HUDEP-2 (cell line): ENCODE measurements at regions not wholly inside any gene's neighbourhood (a gene's known extent, or its start where the extent isn't known, plus 50 kb on each side); places are given as distances from the start of the nearest gene placed in this dataset.
"Not testable (repeated sequence)": the region's sequence is repeated elsewhere in the genome, so short reads cannot be mapped to it uniquely, and the experiment has no call there.

Experiments
- DNase-seq, 76 experiments: peaks; one replicate each; lab custom pipeline; 2025; ENCODE audit not compliant: unreplicated experiment in 76 of 76; lab: John Stamatoyannopoulos, UW

DNA sequence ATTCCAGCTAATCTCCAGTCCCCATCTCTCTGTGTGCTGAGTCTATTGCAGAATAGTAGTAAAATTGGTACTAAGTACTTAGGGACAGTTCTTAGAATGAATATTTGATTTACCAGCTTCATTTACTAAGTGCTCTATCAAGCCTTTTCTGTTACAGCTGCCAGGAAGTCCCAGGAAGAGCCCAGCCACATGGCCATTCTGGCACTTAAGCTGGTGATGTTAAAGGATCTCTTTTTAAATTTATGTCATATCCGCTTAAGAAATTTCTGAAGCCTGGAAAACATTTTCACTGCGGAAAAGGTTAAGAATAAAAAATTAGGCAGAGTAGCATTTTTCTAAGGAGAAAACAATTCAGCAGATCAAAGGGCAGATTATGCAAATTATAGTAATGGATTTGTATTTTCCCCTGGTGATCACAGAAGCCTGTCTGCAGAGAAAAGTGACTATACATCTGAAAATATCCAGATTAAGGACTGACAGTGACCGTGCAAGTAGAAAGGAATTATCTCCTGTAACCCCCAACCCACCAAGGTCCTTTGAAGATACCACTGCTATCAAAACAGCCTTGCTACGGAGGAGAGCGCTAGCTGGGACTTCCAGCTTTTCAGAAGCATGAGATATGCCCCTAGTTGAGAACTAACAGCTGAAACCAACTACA lies 260.8 kb downstream of the SH3BP4 start:
- DNase-seq, result no peak

DNA sequence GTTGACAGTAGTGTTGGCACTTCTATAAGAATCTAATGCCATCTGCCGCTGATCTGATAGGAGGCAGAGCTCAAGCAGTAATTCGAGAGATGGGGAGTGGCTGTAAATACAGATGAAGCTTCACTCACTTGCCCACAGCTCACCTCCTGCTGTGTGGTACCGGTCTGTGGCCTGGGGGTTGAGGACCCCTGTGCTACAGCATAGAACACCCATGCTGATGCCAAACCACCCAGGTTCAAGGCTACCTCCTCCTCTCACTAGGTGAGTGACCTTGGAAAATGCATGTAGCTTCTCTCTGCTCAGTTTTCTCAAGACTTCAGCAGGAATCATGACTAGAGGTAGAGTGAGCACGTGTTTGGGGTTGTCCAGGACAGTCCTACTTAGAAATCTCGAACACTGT lies 263.4 kb downstream of the SH3BP4 start:
- no peak for DNase-seq

DNA sequence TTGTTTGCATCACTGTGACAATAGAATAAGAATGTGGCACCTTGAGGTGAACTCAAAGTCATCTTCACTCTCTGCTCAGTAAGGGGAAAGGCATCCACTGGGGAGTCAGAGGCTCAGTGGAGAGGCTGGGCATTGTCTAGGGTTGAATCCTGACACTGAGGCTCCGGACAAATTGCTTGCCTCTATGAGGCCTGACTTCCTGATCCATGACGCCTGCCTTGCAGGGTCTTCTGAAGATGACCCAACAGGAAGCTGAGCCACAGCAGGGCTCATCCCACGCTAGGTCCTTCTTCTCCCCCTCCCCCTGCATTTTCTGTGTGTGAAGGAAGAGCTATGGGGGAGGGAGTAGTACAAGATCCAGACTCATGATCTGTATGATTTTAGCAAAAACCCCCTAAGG lies 265.1 kb downstream of the SH3BP4 start:
- DNase-seq, result no peak

DNA sequence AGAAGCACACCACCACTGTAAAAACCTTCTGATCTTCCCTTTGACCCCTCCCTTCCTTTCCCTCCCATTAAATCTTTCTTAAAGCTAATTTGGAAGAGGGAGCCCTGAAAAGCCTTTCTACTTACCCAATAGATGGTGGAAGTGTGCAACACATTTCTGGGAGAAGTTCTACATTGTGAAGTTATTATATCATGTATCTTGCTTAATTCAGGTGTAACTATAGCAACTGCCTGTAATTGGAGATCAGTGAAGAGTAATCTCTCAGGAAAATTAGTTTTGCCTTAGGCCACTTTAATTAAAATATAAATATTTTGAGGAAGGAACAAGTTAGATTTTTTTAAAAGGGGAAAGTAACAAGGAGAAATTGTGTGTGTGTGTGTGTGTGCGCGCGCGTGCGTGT lies 266.0 kb downstream of the SH3BP4 start:
- no peak for DNase-seq

DNA sequence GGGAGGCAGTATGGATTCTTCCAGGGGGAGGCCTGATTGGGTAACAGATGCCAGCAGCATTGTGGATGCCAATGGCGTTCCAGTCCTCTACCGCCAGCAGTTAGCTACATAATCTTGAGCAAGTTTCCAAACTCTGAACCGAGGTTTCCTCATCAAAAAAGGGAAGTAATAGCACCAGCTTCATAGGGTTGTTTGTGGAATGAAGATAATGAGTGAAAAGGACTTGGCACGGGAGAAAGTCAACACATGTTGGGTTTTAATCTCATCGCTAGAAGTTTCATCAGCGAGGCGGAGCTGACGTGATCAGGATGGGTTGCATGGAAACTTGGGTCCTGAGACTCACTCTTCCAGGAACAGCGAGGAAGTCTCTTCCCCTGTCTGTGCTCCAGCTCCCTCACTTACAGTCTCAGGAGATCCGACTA lies 266.7 kb downstream of the SH3BP4 start:
- no peak for DNase-seq

DNA sequence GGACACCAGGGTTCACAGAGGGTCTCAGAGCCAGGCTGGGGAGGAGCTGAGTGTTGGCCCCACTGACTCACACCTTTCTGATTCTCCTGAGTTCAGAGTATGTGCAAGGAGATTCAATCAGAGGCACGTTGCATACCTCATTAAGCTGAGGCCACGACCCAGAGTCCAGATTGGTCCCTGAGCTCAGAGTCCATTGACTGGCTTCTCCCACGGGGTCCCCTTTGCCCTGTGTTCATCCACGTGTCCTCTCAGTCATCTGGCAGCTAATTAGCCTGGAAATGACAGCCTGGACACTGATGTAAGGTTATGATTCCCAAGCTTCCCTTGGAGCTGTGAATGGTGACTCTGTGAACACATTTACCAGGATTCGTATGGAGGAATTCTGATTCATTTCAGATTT lies 267.2 kb downstream of the SH3BP4 start:
- DNase-seq, result no peak

DNA sequence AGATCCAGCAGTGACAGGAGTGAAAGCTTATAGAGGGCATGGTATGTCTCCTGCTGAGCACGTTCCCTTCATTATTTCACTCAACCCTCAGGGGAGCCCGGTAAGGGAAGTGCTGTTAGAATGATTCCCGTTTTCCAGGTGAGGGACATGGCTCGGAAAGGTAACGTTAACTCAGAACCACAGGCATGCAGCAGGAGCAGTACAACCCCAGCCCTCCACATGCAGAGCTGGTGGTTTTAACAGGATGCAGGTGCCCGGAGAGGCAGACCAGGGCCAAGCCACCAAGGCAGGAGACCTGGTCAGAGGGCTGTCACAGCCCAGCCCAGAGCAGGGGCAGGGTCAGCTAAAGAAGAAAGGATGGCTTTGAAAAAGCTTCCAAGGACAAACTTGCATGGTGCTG lies 268.5 kb downstream of the SH3BP4 start:
- DNase-seq, result no peak

DNA sequence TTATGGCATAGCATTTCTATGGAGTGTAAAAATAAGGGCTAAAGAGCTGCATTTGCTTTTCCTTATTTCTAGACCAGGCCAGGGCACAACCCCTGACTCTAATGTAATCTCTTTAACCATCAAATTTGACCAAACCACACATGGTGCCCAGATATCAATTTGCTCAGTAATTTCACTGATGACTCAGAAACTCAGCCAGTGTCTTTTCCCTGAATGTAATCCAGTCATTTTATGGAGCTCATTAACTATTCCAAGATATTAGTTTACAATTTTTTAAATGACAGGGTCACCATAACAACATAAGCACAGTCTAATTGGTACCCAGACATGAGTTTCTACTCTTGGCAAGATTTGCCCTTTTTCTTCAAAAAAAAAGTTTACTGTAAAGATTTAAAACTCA lies 270.8 kb upstream of the AGAP1 start:
- no peak for DNase-seq

DNA sequence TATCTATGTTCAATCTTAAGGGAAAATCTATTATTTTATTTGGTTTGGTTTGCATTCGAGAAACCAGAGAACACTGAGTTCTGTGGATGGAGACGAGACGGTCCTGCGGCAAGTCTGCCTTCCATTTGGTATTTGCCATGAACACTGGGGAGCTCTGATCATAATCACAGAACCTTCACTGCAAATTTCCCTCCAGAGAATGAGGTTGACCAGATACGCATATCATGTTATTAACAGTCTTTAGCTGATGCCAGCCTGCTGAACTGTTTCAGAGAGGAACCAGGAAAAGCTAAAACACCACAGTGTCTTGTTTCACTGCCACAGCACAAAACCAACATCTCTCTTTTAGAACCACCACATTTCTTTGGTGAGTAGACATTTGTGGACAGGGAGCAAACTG lies 269.4 kb upstream of the AGAP1 start:
- no peak for DNase-seq

DNA sequence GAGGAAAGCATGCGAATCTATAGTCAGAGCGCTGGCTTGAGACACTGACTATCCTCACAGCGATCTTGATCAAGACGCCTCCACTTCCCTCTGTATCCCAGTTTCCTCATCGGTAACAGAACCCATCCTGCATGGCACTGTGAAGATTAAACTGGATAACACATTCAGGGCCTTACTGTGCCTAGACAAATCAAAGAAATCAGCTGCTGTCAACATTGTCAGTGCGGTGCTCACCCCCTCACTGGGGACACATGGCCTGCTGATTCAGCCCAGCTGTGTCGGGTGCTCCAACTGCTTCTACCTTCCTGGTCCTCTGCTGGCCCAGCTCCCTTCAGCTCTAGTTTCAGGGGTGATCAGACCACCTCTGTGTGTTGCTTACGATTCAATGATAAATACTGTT lies 268.6 kb upstream of the AGAP1 start:
- DNase-seq, result no peak

DNA sequence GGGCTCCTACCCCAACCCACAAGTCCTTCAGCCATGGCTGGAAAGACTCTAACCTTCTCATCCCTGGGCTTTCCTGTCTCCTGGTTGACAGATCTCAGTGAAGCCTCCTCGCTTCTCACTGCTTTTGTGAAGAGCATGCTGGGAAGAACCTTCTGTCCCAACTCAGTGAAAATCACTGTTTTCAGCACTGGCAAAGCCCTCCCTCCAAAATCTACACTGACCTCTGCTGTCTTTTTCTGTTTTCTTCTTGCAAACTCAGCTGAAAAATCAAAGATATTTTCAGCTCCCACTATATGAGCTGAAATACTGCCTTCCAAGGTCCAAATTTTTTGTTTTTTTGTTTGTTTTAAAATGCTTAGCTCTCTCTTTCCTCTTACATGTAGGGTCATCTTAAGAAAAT lies 266.3 kb upstream of the AGAP1 start:
- DNase-seq, result no peak

DNA sequence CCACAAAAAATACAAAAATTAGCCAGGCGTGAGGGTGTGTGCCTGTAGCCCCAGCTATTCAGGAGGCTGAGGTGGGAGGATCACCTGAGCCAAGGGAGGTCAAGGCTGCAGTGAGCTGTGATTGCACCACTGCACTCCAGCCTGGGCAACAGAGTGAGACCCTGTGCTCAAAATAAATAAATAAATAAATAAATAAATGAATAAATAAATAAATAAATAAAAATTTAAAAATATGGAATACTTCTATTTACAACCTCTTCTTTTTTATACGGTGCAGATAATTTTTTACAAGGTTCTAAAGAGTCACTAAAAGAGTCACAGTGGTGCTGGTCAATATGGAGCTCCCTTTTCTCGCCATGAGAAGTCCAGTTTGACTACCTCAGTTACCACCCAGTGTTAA lies 265.4 kb upstream of the AGAP1 start:
- DNase-seq, result not testable (repeated sequence)

DNA sequence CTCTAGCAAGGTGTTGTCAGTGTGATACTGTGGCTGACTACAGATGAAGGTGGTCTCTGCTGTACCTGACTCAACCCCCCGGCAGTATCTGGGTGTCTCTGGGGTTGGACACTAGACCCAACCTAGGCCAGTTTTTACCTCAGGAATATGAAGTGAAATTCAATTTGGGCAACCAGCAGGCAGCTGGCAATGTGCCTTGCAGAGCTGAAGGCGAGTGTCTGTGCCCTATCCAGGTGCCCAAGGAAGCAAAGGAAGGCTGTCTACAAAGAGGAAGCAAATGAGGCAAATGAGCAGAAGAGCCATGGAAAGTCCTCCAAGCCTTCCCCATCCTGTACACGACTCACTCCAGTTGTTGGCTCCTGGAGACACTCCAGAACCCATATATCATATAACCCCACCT lies 264.6 kb upstream of the AGAP1 start:
- no peak for DNase-seq

DNA sequence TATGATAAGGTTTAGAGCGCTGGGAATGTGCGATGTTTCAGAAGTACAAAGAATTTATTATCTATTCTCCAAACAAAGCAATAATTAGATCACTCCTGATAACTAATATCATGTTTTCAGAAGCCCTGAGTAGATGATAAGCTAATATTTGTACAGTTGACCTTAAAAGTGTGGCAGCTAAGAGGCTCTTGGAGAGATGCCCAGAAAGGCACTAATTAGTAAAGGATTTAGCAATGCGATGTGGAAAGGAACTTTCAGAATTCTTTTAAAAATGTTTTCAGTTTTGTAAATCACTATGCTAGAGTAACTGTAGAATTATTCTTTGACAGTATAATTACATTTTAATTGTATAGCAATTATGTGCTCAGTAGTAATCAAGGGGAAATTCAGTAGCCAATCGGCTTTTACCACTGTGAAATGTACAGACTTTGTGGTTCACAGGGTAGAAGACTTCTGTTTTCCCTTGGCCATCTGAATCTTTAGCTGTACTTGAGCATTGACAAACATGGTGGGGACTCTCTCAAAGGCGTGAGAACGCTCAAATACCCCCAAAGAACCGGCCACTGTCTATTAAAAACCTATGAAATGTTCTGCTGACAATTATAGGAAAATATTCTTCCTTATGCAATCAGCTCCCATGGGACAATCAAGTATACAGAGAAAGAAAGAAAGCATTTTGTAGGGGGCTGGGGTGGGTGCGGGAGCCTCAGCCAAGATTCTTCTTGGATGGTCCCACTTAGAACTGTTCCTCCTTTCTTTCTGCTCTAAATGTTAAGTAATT lies 262.8 kb upstream of the AGAP1 start:
- DNase-seq, result no peak

DNA sequence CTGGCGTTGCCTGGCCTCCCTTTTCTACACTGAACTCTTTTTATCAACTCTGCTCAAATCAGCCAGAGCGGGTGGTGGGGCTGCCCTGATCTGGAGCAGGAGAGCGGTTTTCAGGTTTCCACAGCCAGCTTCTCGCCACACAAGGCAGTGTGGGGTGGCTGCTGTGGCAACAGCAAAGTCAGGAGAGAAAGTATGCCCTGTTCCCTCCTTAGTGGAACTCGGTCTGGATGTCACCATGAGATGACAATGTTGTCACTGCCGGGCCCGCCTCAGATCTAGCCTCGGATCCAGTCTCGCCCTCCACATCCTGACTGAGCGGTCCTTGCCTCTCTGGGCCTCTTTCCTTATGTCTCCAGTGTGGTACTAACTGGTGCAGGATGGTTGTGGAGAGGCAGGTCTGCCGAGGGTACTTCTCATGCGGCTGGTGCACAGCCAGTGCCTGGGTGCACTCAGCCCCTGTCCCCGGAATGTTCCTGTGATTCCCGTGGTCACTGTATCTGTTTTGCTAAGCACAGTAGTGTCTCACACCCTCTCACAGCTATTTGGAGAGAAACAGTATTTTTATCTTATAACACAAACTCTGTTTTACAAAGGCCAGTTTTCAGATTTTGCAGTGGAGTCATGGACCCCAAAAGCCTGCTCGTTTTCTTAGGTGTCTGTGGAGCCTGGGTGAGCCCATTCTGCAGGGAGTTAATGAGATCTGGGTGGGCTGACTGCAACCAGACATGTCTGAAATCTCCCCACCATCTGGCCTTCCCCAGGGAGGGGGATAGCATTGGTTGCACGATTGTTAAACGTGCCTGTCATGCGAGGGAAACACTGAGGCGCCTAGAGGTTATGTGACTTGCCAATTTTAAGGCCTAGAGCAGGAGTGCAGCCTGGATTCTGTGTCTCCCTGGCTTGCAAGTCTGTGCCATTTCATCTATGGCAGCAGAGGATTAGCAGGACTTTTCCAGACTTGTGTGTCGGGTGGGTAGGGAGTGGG lies 261.1 kb upstream of the AGAP1 start:
- no peak for DNase-seq

DNA sequence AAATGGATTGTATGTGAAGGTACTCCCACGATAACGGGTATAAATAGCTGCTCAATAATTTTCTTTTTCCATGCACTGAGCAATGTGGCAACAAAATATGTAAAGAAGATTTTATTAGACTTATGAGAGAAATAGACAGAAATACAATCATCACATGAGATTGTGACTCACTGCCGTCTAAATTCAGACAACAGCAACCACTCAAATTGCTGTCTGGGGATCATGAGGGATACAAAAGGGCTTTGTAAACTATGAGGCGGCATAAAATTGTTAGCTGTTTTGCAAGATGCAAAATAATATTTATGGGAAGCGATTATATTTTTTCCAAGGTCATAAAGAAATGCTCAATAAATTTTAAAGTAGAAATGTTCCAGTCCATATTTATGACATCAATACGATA lies 259.1 kb upstream of the AGAP1 start:
- no peak for DNase-seq

DNA sequence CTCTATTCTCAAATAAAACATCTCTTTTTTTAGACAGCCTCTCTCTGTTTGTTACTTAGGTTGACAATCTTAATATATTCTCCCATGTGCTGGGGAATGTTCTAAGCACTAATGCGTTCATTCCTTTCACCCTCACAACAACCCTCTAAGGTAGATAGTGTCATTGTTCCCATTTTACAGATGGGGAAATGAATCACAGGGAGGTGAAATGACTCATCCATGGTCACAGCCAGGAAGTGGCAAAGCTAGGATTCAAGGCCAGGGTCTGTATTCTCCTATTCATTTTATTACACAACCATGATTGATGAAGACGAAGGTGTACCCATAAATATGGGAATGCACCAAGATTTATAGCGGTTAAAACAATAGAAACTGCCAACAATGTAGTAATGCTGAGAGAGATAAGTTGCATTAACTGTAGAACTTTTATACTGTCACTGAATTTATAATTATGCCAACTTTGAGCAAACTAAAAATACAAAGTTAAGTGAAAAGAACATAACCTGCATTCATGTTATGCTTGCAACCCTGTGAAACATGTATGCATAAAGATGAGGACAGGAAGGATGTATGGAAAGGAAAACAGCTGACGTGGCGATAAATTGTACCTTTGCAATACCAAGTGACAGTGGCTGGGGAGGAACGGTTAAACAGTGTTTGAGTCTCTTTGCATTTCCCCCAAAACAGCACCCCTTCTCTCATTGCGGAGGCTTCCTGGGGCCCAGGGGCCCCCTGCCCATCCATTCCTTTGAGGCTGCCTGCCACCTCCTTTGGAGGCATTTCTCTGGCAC lies 257.7 kb upstream of the AGAP1 start:
- no peak for DNase-seq

DNA sequence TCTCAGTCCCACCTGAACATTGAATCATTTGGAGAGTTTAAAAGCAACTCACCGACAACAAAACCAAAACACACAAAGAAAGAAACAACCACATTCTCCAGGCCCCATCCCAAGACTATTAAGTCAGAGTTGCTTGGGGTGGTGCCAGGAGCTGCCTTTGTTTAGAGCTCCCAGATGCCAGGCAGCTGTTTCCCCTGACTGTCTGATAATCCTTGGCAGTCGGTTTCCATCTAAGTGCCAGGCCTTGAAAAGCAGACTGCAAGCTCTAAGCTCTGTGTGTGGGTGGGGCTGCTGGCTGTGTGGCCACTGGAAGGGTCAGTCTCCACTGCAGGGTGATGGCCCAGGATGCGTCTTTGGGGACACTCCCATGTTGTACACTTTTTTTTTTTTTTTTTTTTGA lies 255.3 kb upstream of the AGAP1 start:
- DNase-seq, result no peak

DNA sequence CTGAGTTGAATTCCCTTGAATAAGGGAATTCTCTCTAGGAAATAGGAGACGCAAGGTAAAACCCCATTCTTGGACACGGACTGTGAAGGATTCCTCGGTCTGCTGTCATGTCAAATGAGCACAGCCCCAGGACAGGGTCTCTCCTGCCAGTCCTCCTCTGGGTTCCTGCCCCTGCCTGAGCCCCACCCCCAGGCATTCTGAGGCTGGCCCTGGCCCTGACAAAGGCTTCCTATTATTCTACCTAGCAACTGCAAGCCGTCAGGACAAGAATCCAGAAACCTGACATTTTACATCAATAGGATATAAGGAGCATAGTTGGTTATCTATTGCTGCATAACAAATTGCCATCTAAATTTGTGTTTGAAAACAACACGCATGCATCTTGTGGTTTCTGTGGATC lies 253.3 kb upstream of the AGAP1 start:
- no peak for DNase-seq
